Gastroesophageal sphincter (tissue), 4 donors: ENCODE measurements at regions not wholly inside any gene's neighbourhood (a gene's known extent, or its start where the extent isn't known, plus 50 kb on each side); places are given as distances from the start of the nearest gene placed in this dataset.
"Not testable (repeated sequence)": the region's sequence is repeated elsewhere in the genome, so short reads cannot be mapped to it uniquely, and the experiment has no call there.

Experiments
- ATAC-seq: fragments of 150-250 bp; one replicate; pipeline ENCODE4 v1.9.1; 2016; ENCODE audit warnings: mild to moderate bottlenecking, moderate library complexity
- H3K27ac ChIP-seq, 4 donors: fragments of 200-600 bp; sonication (generic) in 3 of 4; 1 replicate in 3 of 4; 2 replicates in 1 of 4; pipeline ENCODE4 v1.5.1; 2016 to 2019
- H3K27me3 ChIP-seq: fragments of 200-600 bp; sonication (generic); one replicate; pipeline ENCODE4 v1.5.1; 2019
- H3K36me3 ChIP-seq, 2 donors: fragments of 200-600 bp; sonication (generic); one replicate each; pipeline ENCODE4 v1.5.1; 2019; ENCODE audit warnings: control low read depth in 1 of 2
- H3K4me1 ChIP-seq, 3 donors: fragments of 200-600 bp; sonication (generic); 1 replicate in 2 of 3; 2 replicates in 1 of 3; pipeline ENCODE4 v1.5.1; 2016 to 2019; ENCODE audit warnings: control low read depth in 2 of 3
- H3K4me3 ChIP-seq, 2 donors: fragments of 200-600 bp; sonication (generic); one replicate each; pipeline ENCODE4 v1.5.1; 2019; ENCODE audit warnings: mild to moderate bottlenecking in 1 of 2, moderate library complexity in 1 of 2
- H3K9me3 ChIP-seq, 3 donors: fragments of 200-600 bp; sonication (generic); one replicate each; pipeline ENCODE4 v1.5.1; 2017 to 2019; ENCODE audit warnings: control low read depth in 2 of 3
- CTCF ChIP-seq, 4 experiments: fragments of 200-600 bp in 2 of 4; fragments of 450-650 bp in 2 of 4; sonication (generic) in 1 of 4; IDR thresholded peaks; one replicate each; pipeline ENCODE4 v1.5.1; 2017 to 2019; ENCODE audit warnings: antibody characterized with exemption in 4 of 4, mild to moderate bottlenecking in 2 of 4, moderate library complexity in 2 of 4
- EP300 ChIP-seq: sonication (generic); formaldehyde crosslinking; IDR thresholded peaks from one replicate; pipeline ENCODE4 v1.6.1; 2017; ENCODE audit warnings: antibody characterized with exemption, mild to moderate bottlenecking
- POLR2A ChIP-seq, 2 donors: fragments of 450-650 bp; IDR thresholded peaks; one replicate each; pipeline ENCODE4 v1.6.1; 2017; ENCODE audit warnings: antibody characterized with exemption in 2 of 2, mild to moderate bottlenecking in 2 of 2, moderate library complexity in 1 of 2
- POLR2AphosphoS5 ChIP-seq: sonication (generic); formaldehyde crosslinking; IDR thresholded peaks from one replicate; pipeline ENCODE4 v1.6.1; 2017; ENCODE audit warnings: antibody characterized with exemption
- WGBS, 2 donors: methylation state at CpG; one replicate each; pipeline ENCODE4 v1.1.5; 2018; ENCODE audit warnings: low coverage in 1 of 2; 5-methylcytosine and 5-hydroxymethylcytosine counted together

GRCh38 chr2:37769551-37769950 is 98.1 kb upstream of the CDC42EP3 start:
- ATAC-seq = no peak
- peaks cover 2 to 62% (median 16%) of the 10 kb centered on the region in 3 donors for H3K4me1 ChIP-seq
- no peaks in the 10 kb centered on the region for H3K27me3 ChIP-seq
- peak overlapping the region in 3 of 4 donors; percentile 24 to 84 (median 72) for H3K27ac ChIP-seq
- WGBS, 2 donors = 87 to 93% methylated on average over 3 of the region's 3 CpGs
- no peak overlapping the region for H3K4me3 ChIP-seq
- TF ChIP-seq POLR2AphosphoS5 = no peak
- no peak for TF ChIP-seq CTCF (IDR thresholded peaks at IDR 0.05)
- TF ChIP-seq EP300 = no peak
- TF ChIP-seq POLR2A (IDR thresholded peaks at IDR 0.05) = no peak
- no peaks in the 10 kb centered on the region for H3K36me3 ChIP-seq
- H3K9me3 ChIP-seq = no peaks in the 10 kb centered on the region

GRCh38 chr2:37770797-37771196 is 99.4 kb upstream of the CDC42EP3 start:
- no peaks in the 10 kb centered on the region for H3K9me3 ChIP-seq
- TF ChIP-seq POLR2AphosphoS5 = no peak
- no peak for TF ChIP-seq POLR2A (IDR thresholded peaks at IDR 0.05)
- TF ChIP-seq EP300 = no peak
- TF ChIP-seq CTCF (IDR thresholded peaks at IDR 0.05) = no peak
- WGBS, 2 donors = no CpG with 5 or more reads among the region's 2 CpGs
- no peak for ATAC-seq
- no peaks in the 10 kb centered on the region for H3K27me3 ChIP-seq
- peaks cover 2 to 75% (median 17%) of the 10 kb centered on the region in 3 donors for H3K4me1 ChIP-seq
- no peak overlapping the region for H3K4me3 ChIP-seq
- no peaks in the 10 kb centered on the region for H3K36me3 ChIP-seq
- peak overlapping the region in 2 of 4 donors; percentile 71 to 84 for H3K27ac ChIP-seq

GRCh38 chr2:37771600-37772088 is 100.2 kb upstream of the CDC42EP3 start:
- Histone ChIP-seq H3K27ac (peak overlapping the region in 3 of 4 donors; percentile 71 to 84 (median 80)), H3K4me1 (peaks cover 2 to 83% (median 25%) of the 10 kb centered on the region in 3 donors), H3K27me3 (no peaks in the 10 kb centered on the region), H3K4me3 (no peak overlapping the region), H3K36me3 (no peaks in the 10 kb centered on the region), H3K9me3 (no peaks in the 10 kb centered on the region)
- no peak for TF ChIP-seq POLR2AphosphoS5
- no peak for TF ChIP-seq CTCF (IDR thresholded peaks at IDR 0.05)
- TF ChIP-seq POLR2A (IDR thresholded peaks at IDR 0.05) = no peak
- no peak for TF ChIP-seq EP300
- WGBS, 2 donors = 43% methylated on average over 1 to 2 of the region's 3 CpGs
- ATAC-seq = no peak

- Histone ChIP-seq H3K4me3 (no peak overlapping the region), H3K36me3 (no peaks in the 10 kb centered on the region), H3K4me1 (peaks cover 4 to 88% (median 24%) of the 10 kb centered on the region in 3 donors), H3K27me3 (no peaks in the 10 kb centered on the region), H3K27ac (peak overlapping the region in 3 of 4 donors; percentile 60 to 84 (median 80)), H3K9me3 (no peaks in the 10 kb centered on the region)
- ATAC-seq = no peak
- WGBS, 2 donors = 55 to 59% methylated on average over 3 of the region's 8 CpGs
- no peak for TF ChIP-seq CTCF (IDR thresholded peaks at IDR 0.05)
- no peak for TF ChIP-seq POLR2AphosphoS5
- TF ChIP-seq POLR2A (IDR thresholded peaks at IDR 0.05) = no peak
- TF ChIP-seq EP300 = no peak
Observed at GRCh38 chr2:37773371-37774130, 102.1 kb upstream of the CDC42EP3 start.

GRCh38 chr2:37774171-37774944 is 102.9 kb upstream of the CDC42EP3 start:
- not testable (repeated sequence) for H3K36me3 ChIP-seq, ATAC-seq, H3K4me3 ChIP-seq, H3K27me3 ChIP-seq, H3K9me3 ChIP-seq
- WGBS, 2 donors = 55 to 64% methylated on average over 4 to 5 of the region's 6 CpGs
- Histone ChIP-seq H3K27ac (peak overlapping the region; percentile 70 to 84 (median 82)), H3K4me1 (peaks cover 6 to 88% (median 21%) of the 10 kb centered on the region in 3 donors)
